H9 (cell line): ENCODE measurements at regions not wholly inside any gene's neighbourhood (a gene's known extent, or its start where the extent isn't known, plus 50 kb on each side); places are given as distances from the start of the nearest gene placed in this dataset.

Experiments used
- DNase-seq: peaks from one replicate; pipeline ENCODE4 v3.0.0-alpha.2; 2017
- H2AFZ ChIP-seq: one replicate; pipeline ENCODE4 v1.6.1; 2013; ENCODE audit warnings: mild to moderate bottlenecking, low read length, control low read depth, moderate library complexity
- H2AK5ac ChIP-seq: 2 replicates; pipeline ENCODE4 v1.6.1; 2013; ENCODE audit warnings: low read length, control low read depth, mixed read lengths; ENCODE audit not compliant: insufficient read length
- H2BK120ac ChIP-seq: one replicate; pipeline ENCODE4 v1.6.1; 2013; ENCODE audit warnings: low read depth, mild to moderate bottlenecking, low read length, control low read depth, inconsistent platforms; ENCODE audit not compliant: poor library complexity, severe bottlenecking
- H2BK12ac ChIP-seq: 2 replicates; pipeline ENCODE4 v1.6.1; 2013; ENCODE audit warnings: low read length, control low read depth, mixed read lengths, low read depth; ENCODE audit not compliant: insufficient read length
- H2BK15ac ChIP-seq: 2 replicates; pipeline ENCODE4 v1.6.1; 2013; ENCODE audit warnings: low read depth, low read length, control low read depth
- H2BK20ac ChIP-seq: one replicate; pipeline ENCODE4 v1.6.1; 2013; ENCODE audit warnings: low read depth, mild to moderate bottlenecking, low read length, control low read depth, inconsistent platforms; ENCODE audit not compliant: poor library complexity, severe bottlenecking
- H2BK5ac ChIP-seq: 2 replicates; pipeline ENCODE4 v1.6.1; 2013; ENCODE audit warnings: low read length, control low read depth, mixed read lengths; ENCODE audit not compliant: insufficient read length
- H3K14ac ChIP-seq: 2 replicates; pipeline ENCODE4 v1.6.1; 2013; ENCODE audit warnings: low read length, control low read depth; ENCODE audit not compliant: insufficient read depth
- H3K18ac ChIP-seq: 2 replicates; pipeline ENCODE4 v1.6.1; 2013; ENCODE audit warnings: low read depth, mild to moderate bottlenecking, mixed read lengths, low read length, control low read depth; ENCODE audit not compliant: insufficient read length
- H3K23ac ChIP-seq: 2 replicates; pipeline ENCODE4 v1.6.1; 2013; ENCODE audit warnings: low read length, control low read depth, mixed read lengths, low read depth; ENCODE audit not compliant: insufficient read length
- H3K23me2 ChIP-seq: 2 replicates; pipeline ENCODE4 v1.6.1; 2013; ENCODE audit warnings: low read depth, mild to moderate bottlenecking, mixed read lengths, low read length, control low read depth; ENCODE audit not compliant: insufficient read length, poor library complexity, severe bottlenecking
- H3K27ac ChIP-seq: 2 replicates; pipeline ENCODE4 v1.5.1; 2013; ENCODE audit warnings: low read length, control low read depth, mixed read lengths, low read depth; ENCODE audit not compliant: insufficient read length
- H3K27me3 ChIP-seq: 2 replicates; pipeline ENCODE4 v1.6.1; 2013; ENCODE audit warnings: low read length, control low read depth, inconsistent platforms; ENCODE audit not compliant: insufficient read depth
- H3K4ac ChIP-seq: 2 replicates; pipeline ENCODE4 v1.6.1; 2013; ENCODE audit warnings: low read depth, mild to moderate bottlenecking, control low read depth, inconsistent platforms, low read length, moderate library complexity
- H3K4me1 ChIP-seq: 2 replicates; pipeline ENCODE4 v1.6.1; 2013; ENCODE audit warnings: low read length, control low read depth, inconsistent platforms; ENCODE audit not compliant: insufficient read depth
- H3K4me2 ChIP-seq: 2 replicates; pipeline ENCODE4 v1.6.1; 2013; ENCODE audit warnings: low read length, control low read depth, mixed read lengths; ENCODE audit not compliant: insufficient read length, insufficient read depth
- H3K56ac ChIP-seq: 2 replicates; pipeline ENCODE4 v1.6.1; 2013; ENCODE audit warnings: low read depth, mild to moderate bottlenecking, mixed read lengths, low read length, control low read depth; ENCODE audit not compliant: insufficient read length
- H3K79me1 ChIP-seq: 2 replicates; pipeline ENCODE4 v1.6.1; 2013; ENCODE audit warnings: low read depth, mild to moderate bottlenecking, moderate library complexity, low read length, control low read depth, inconsistent platforms; ENCODE audit not compliant: insufficient read depth, poor library complexity, severe bottlenecking
- H3K79me2 ChIP-seq: 2 replicates; pipeline ENCODE4 v1.6.1; 2013; ENCODE audit warnings: low read length, control low read depth, inconsistent platforms; ENCODE audit not compliant: insufficient read depth
- H3K9ac ChIP-seq: 2 replicates; pipeline ENCODE4 v1.6.1; 2013; ENCODE audit warnings: low read length, control low read depth, mixed read lengths; ENCODE audit not compliant: insufficient read length; ENCODE audit errors: extremely low read depth
- H3K9me3 ChIP-seq: one replicate; pipeline ENCODE4 v1.6.1; 2013; ENCODE audit warnings: low read depth, low read length, inconsistent platforms; ENCODE audit not compliant: control insufficient read depth
- H3T11ph ChIP-seq: one replicate; pipeline ENCODE4 v1.6.1; 2013; ENCODE audit warnings: mild to moderate bottlenecking, low read length, control low read depth, inconsistent platforms
- H4K20me1 ChIP-seq: one replicate; pipeline ENCODE4 v1.6.1; 2013; ENCODE audit not compliant: control insufficient read depth, insufficient read length, insufficient read depth
- H4K5ac ChIP-seq: 2 replicates; pipeline ENCODE4 v1.6.1; 2013; ENCODE audit warnings: low read depth, mild to moderate bottlenecking, mixed read lengths, low read length, control low read depth; ENCODE audit not compliant: insufficient read length
- H4K8ac ChIP-seq: replicated peaks from 2 replicates; pipeline ENCODE4 v1.6.1; 2013; ENCODE audit warnings: low read length, control low read depth, mixed read lengths, low read depth; ENCODE audit not compliant: insufficient read length
- H4K91ac ChIP-seq: 2 replicates; pipeline ENCODE4 v1.6.1; 2013; ENCODE audit warnings: low read depth, mild to moderate bottlenecking, moderate library complexity, mixed read lengths, low read length, control low read depth; ENCODE audit not compliant: insufficient read length
- H3K27ac Mint-ChIP-seq, 3 experiments: 2 replicates in 2 of 3; 3 replicates in 1 of 3; pipeline ENCODE4 v1.8.0; 2020 to 2021; ENCODE audit warnings: mixed read lengths in 3 of 3, mild to moderate bottlenecking in 1 of 3, moderate library complexity in 1 of 3
- H3K27me3 Mint-ChIP-seq: 2 replicates; pipeline ENCODE4 v1.8.0; 2021; ENCODE audit warnings: low read depth, mild to moderate bottlenecking, moderate library complexity, mixed read lengths
- H3K36me3 Mint-ChIP-seq, 3 experiments: 2 replicates in 2 of 3; 3 replicates in 1 of 3; pipeline ENCODE4 v1.8.0; 2020 to 2021; ENCODE audit warnings: low read depth in 3 of 3, mixed read lengths in 3 of 3; ENCODE audit not compliant: insufficient read depth in 1 of 3
- H3K4me1 Mint-ChIP-seq, 2 experiments: 2 replicates each; pipeline ENCODE4 v1.8.0; 2020; ENCODE audit warnings: mixed read lengths in 2 of 2
- H3K4me3 Mint-ChIP-seq, 2 experiments: 2 replicates in 1 of 2; 3 replicates in 1 of 2; pipeline ENCODE4 v1.8.0; 2020 to 2021; ENCODE audit warnings: mild to moderate bottlenecking in 2 of 2, mixed read lengths in 2 of 2, moderate library complexity in 1 of 2
- H3K9me3 Mint-ChIP-seq, 2 experiments: 2 replicates in 1 of 2; 3 replicates in 1 of 2; pipeline ENCODE4 v1.8.0; 2020; ENCODE audit warnings: mild to moderate bottlenecking in 2 of 2, mixed read lengths in 2 of 2, moderate library complexity in 1 of 2
- CTCF ChIP-seq: fragments of 200-600 bp; sonication (generic); conservative IDR thresholded peaks from 3 replicates; pipeline ENCODE4 v1.8.0; 2021; ENCODE audit warnings: antibody characterized with exemption, mild to moderate bottlenecking
- whole genome bisulfite sequencing: extraction: QIAGEN DNeasy Blood & Tissue Kit; methylation state at CpG from one replicate; pipeline ENCODE4 v1.1.7; 2013; ENCODE audit warnings: missing lambda C conversion rate, low lambda C conversion rate, mixed read lengths; ENCODE audit not compliant: insufficient read length; ENCODE audit errors: extremely low coverage; 5-methylcytosine and 5-hydroxymethylcytosine counted together

GRCh38 chr16:61146429-61146828 is 889.8 kb downstream of the CDH8 start:
- Histone ChIP-seq H3K23me2 (no peaks in the 10 kb centered on the region), H3K18ac (no peak overlapping the region), H2AFZ (no peak overlapping the region), H2BK120ac (no peak overlapping the region), H2BK20ac (no peak overlapping the region), H4K5ac (no peak overlapping the region), H3K27me3 (no peaks in the 10 kb centered on the region), H3K4me2 (no peak overlapping the region), H2AK5ac (no peak overlapping the region), H3K9me3 (no peaks in the 10 kb centered on the region), H3K14ac (no peak overlapping the region), H4K20me1 (no peaks in the 10 kb centered on the region), H2BK12ac (no peak overlapping the region), H3K79me1 (no peaks in the 10 kb centered on the region), H4K8ac (no peak overlapping the region), H3K56ac (no peak overlapping the region), H2BK5ac (no peak overlapping the region), H3K9ac (no peak overlapping the region), H3K4ac (no peak overlapping the region), H3K27ac (no peak overlapping the region), H3T11ph (no peak overlapping the region), H3K23ac (no peak overlapping the region), H3K4me1 (no peaks in the 10 kb centered on the region), H2BK15ac (no peak overlapping the region), H4K91ac (no peak overlapping the region), H3K79me2 (no peaks in the 10 kb centered on the region)
- no peak for DNase-seq
- no peaks in the 10 kb centered on the region for H3K36me3 Mint-ChIP-seq
- no CpG with 5 or more reads among the region's 1 CpG for WGBS
- no peak overlapping the region; a peak in 1 of 7 replicates for H3K27ac Mint-ChIP-seq
- H3K27me3 Mint-ChIP-seq, result no peaks in the 10 kb centered on the region; the same call in 1 of the 2 replicates
- 0 out of 4 replicates have a peak, but pooled peaks cover 0 to 2% of the 10 kb centered on the region in 2 experiments for H3K4me1 Mint-ChIP-seq
- peaks cover 0 to 3% of the 10 kb centered on the region in 2 experiments; a peak in 2 of 5 replicates for H3K9me3 Mint-ChIP-seq
- H3K4me3 Mint-ChIP-seq, result no peak overlapping the region
- TF ChIP-seq CTCF, result no peak
